ENCODE measurements at regions not wholly inside any gene's neighbourhood (a gene's known extent, or its start where the extent isn't known, plus 50 kb on each side); places are given as distances from the start of the nearest gene placed in this dataset.

GRCh38 chr3:157705258-157705657 lies 202.0 kb upstream of the VEPH1 start:
- H3K4me3 ChIP-seq (ENCODE audit: low read depth, low read length) = no peak overlapping the region
- in situ Hi-C loops (cut with HindIII; ENCODE audit: low sequenced_read_pairs) = no loop called here
- TF ChIP-seq CTCF (IDR thresholded peaks at IDR 0.05; ENCODE audit: low read depth, low read length, missing control alignments) = no peak
- DNase-seq (ENCODE audit: low read depth) = no peak

- H3K4me3 ChIP-seq (ENCODE audit: low read depth, low read length) = no peak overlapping the region
- no peak for DNase-seq (ENCODE audit: low read depth)
- no peak for TF ChIP-seq CTCF (IDR thresholded peaks at IDR 0.05; ENCODE audit: low read depth, low read length, missing control alignments)
- in situ Hi-C loops (cut with HindIII; ENCODE audit: low sequenced_read_pairs) = no loop called here
These were observed 197.2 kb upstream of the VEPH1 start for GRCh38 chr3:157700405-157700804.

- TF ChIP-seq CTCF (IDR thresholded peaks at IDR 0.05; ENCODE audit: low read depth, low read length, missing control alignments) = no peak
- H3K4me3 ChIP-seq (ENCODE audit: low read depth, low read length) = no peak overlapping the region
- in situ Hi-C loops (cut with HindIII; ENCODE audit: low sequenced_read_pairs) = no loop called here
- no peak for DNase-seq (ENCODE audit: low read depth)
These were observed 192.4 kb upstream of the VEPH1 start for GRCh38 chr3:157695586-157695985.

- TF ChIP-seq CTCF (IDR thresholded peaks at IDR 0.05; ENCODE audit: low read depth, low read length, missing control alignments) = no peak
- in situ Hi-C loops (cut with HindIII; ENCODE audit: low sequenced_read_pairs) = no loop called here
- no peak for DNase-seq (ENCODE audit: low read depth)
- no peak overlapping the region for H3K4me3 ChIP-seq (ENCODE audit: low read depth, low read length)
These were observed 191.9 kb upstream of the VEPH1 start for GRCh38 chr3:157695103-157695502.

GRCh38 chr3:157693762-157694161 lies 190.5 kb upstream of the VEPH1 start:
- in situ Hi-C loops (cut with HindIII; ENCODE audit: low sequenced_read_pairs) = no loop called here
- no peak for TF ChIP-seq CTCF (IDR thresholded peaks at IDR 0.05; ENCODE audit: low read depth, low read length, missing control alignments)
- no peak overlapping the region for H3K4me3 ChIP-seq (ENCODE audit: low read depth, low read length)
- no peak for DNase-seq (ENCODE audit: low read depth)

- no peak for DNase-seq (ENCODE audit: low read depth)
- no peak overlapping the region for H3K4me3 ChIP-seq (ENCODE audit: low read depth, low read length)
- TF ChIP-seq CTCF (IDR thresholded peaks at IDR 0.05; ENCODE audit: low read depth, low read length, missing control alignments) = no peak
- in situ Hi-C loops (cut with HindIII; ENCODE audit: low sequenced_read_pairs) = no loop called here
These were observed 189.3 kb upstream of the VEPH1 start for GRCh38 chr3:157692468-157692867.

GRCh38 chr3:157683668-157684067 lies 180.5 kb upstream of the VEPH1 start:
- no peak for TF ChIP-seq CTCF (IDR thresholded peaks at IDR 0.05; ENCODE audit: low read depth, low read length, missing control alignments)
- H3K4me3 ChIP-seq (ENCODE audit: low read depth, low read length) = no peak overlapping the region
- DNase-seq (ENCODE audit: low read depth) = no peak
- in situ Hi-C loops (cut with HindIII; ENCODE audit: low sequenced_read_pairs) = no loop called here

All from astrocyte of the cerebellum (primary cell).